ENCODE measurements at regions not wholly inside any gene's neighbourhood (a gene's known extent, or its start where the extent isn't known, plus 50 kb on each side); places are given as distances from the start of the nearest gene placed in this dataset.

- TF ChIP-seq, protein P1, sequence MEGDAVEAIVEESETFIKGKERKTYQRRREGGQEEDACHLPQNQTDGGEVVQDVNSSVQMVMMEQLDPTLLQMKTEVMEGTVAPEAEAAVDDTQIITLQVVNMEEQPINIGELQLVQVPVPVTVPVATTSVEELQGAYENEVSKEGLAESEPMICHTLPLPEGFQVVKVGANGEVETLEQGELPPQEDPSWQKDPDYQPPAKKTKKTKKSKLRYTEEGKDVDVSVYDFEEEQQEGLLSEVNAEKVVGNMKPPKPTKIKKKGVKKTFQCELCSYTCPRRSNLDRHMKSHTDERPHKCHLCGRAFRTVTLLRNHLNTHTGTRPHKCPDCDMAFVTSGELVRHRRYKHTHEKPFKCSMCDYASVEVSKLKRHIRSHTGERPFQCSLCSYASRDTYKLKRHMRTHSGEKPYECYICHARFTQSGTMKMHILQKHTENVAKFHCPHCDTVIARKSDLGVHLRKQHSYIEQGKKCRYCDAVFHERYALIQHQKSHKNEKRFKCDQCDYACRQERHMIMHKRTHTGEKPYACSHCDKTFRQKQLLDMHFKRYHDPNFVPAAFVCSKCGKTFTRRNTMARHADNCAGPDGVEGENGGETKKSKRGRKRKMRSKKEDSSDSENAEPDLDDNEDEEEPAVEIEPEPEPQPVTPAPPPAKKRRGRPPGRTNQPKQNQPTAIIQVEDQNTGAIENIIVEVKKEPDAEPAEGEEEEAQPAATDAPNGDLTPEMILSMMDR (conservative IDR thresholded peaks at IDR 0.05; ENCODE audit: low read length): no peak
- TF ChIP-seq EZH2phosphoT487 (IDR thresholded peaks at IDR 0.05; ENCODE audit: borderline replicate concordance, low read depth, low read length): no peak
Observed at GRCh38 chr12:125775507-125775906, 710.3 kb downstream of the AACS start.
